Neural progenitor cell (in vitro differentiated cells): ENCODE measurements at regions not wholly inside any gene's neighbourhood (a gene's known extent, or its start where the extent isn't known, plus 50 kb on each side); places are given as distances from the start of the nearest gene placed in this dataset.

Source experiments
- DNase-seq: peaks from one replicate; pipeline ENCODE4 v3.0.0-alpha.2; 2016; ENCODE audit warnings: low spot score
- H2AFZ ChIP-seq: fragments of 200-600 bp; sonication (generic); replicated peaks from 2 replicates; pipeline ENCODE4 v1.6.1; 2016; ENCODE audit warnings: antibody characterized with exemption
- H3F3A ChIP-seq: fragments of 200-600 bp; sonication (generic); 2 replicates; pipeline ENCODE4 v1.6.1; 2016; ENCODE audit warnings: antibody characterized with exemption, low read depth
- H3K27ac ChIP-seq: fragments of 200-600 bp; sonication (generic); 2 replicates; pipeline ENCODE4 v1.5.1; 2016; ENCODE audit warnings: mild to moderate bottlenecking
- H3K27me3 ChIP-seq: fragments of 200-600 bp; sonication (generic); 2 replicates; pipeline ENCODE4 v1.6.1; 2016; ENCODE audit warnings: mild to moderate bottlenecking, moderate library complexity
- H3K36me3 ChIP-seq: fragments of 200-600 bp; sonication (generic); 2 replicates; pipeline ENCODE4 v1.5.1; 2016
- H3K4me1 ChIP-seq: fragments of 200-600 bp; sonication (generic); 2 replicates; pipeline ENCODE4 v1.6.1; 2016; ENCODE audit warnings: mixed run types
- H3K4me2 ChIP-seq: fragments of 200-600 bp; sonication (generic); 2 replicates; pipeline ENCODE4 v1.6.1; 2016
- H3K4me3 ChIP-seq: fragments of 200-600 bp; sonication (generic); 2 replicates; pipeline ENCODE4 v1.5.1; 2016
- H3K79me2 ChIP-seq: fragments of 200-600 bp; sonication (generic); 2 replicates; pipeline ENCODE4 v1.6.1; 2016; ENCODE audit warnings: low read depth
- H3K9ac ChIP-seq: fragments of 200-600 bp; sonication (generic); 2 replicates; pipeline ENCODE4 v1.6.1; 2016
- H3K9me3 ChIP-seq: fragments of 200-600 bp; sonication (generic); 2 replicates; pipeline ENCODE4 v1.5.1; 2016; ENCODE audit warnings: low read depth
- H4K20me1 ChIP-seq: fragments of 200-600 bp; sonication (generic); 2 replicates; pipeline ENCODE4 v1.6.1; 2016; ENCODE audit warnings: low read depth
- H3K27ac Mint-ChIP-seq: 3 replicates; pipeline ENCODE4 v1.8.0; 2021; ENCODE audit warnings: mixed read lengths
- H3K27me3 Mint-ChIP-seq: 2 replicates; pipeline ENCODE4 v1.8.0; 2022; ENCODE audit warnings: low read depth, mild to moderate bottlenecking, inconsistent platforms, moderate library complexity, mixed read lengths; ENCODE audit not compliant: insufficient read depth
- H3K36me3 Mint-ChIP-seq: 3 replicates; pipeline ENCODE4 v1.8.0; 2021; ENCODE audit warnings: mixed read lengths
- H3K4me1 Mint-ChIP-seq: 3 replicates; pipeline ENCODE4 v1.8.0; 2021; ENCODE audit warnings: mixed read lengths
- H3K4me3 Mint-ChIP-seq: 3 replicates; pipeline ENCODE4 v1.8.0; 2021; ENCODE audit warnings: mild to moderate bottlenecking, moderate library complexity, mixed read lengths
- H3K9me3 Mint-ChIP-seq: 3 replicates; pipeline ENCODE4 v1.8.0; 2020; ENCODE audit warnings: mixed read lengths
- EZH2 ChIP-seq: fragments of 200-600 bp; sonication (generic); IDR thresholded peaks from 2 replicates; pipeline ENCODE4 v1.6.1; 2017; ENCODE audit warnings: antibody characterized with exemption, mild to moderate bottlenecking, moderate library complexity
- EZH2phosphoT487 ChIP-seq: fragments of 200-600 bp; sonication (generic); IDR thresholded peaks from 2 replicates; pipeline ENCODE4 v1.6.1; 2017; ENCODE audit warnings: antibody characterized with exemption
- TF ChIP-seq, protein P1 (sequence below): fragments of 200-600 bp; sonication (generic); IDR thresholded peaks from 2 replicates; pipeline ENCODE4 v1.5.1; 2017; ENCODE audit warnings: antibody characterized with exemption, mild to moderate bottlenecking

DNA sequence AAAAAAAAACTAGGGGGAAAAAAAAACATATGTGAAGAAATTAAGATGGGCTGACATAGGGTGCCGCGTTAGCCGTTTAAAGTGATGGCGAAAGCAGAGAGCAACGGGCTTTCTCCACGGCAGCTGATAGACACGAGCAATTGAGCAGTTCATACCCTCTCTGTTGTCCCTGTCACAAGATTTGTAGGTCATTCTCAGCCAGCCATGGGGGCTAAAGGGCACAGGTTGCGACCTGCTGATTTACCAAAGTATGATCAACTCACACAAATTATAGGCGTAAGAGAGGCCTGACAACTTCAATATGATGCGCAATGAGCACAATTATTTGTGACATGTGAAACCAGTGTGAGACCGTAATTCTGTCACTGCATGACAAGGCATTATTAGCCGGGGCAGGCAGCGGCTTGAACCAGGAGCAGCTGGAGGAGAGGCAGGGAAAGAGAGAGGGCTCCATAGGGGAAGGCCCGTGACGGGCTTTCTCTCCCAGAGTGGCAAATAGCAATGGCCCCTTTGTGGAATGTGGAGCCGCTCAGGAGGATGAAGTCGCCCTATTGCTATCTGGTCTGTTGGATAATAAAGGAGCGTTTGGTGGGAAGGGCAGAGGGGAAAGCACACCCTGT lies 195.1 kb upstream of the HABP2 start:
- Histone ChIP-seq H3K4me1 (peaks cover 5% of the 10 kb centered on the region), H2AFZ (peak overlapping the region; percentile 27), H3K9ac (no peak overlapping the region), H3K36me3 (no peaks in the 10 kb centered on the region), H3K4me2 (no peak overlapping the region), H3F3A (no peaks in the 10 kb centered on the region), H3K9me3 (no peaks in the 10 kb centered on the region), H4K20me1 (no peaks in the 10 kb centered on the region), H3K27me3 (no peaks in the 10 kb centered on the region), H3K79me2 (no peaks in the 10 kb centered on the region), H3K4me3 (no peak overlapping the region), H3K27ac (no peak overlapping the region)
- H3K4me3 Mint-ChIP-seq = no peak overlapping the region
- peaks cover 18% of the 10 kb centered on the region for H3K27me3 Mint-ChIP-seq
- no peaks in the 10 kb centered on the region for H3K9me3 Mint-ChIP-seq
- peak overlapping the region; percentile 93 for H3K27ac Mint-ChIP-seq
- no peak for TF ChIP-seq EZH2
- TF ChIP-seq, protein P1, sequence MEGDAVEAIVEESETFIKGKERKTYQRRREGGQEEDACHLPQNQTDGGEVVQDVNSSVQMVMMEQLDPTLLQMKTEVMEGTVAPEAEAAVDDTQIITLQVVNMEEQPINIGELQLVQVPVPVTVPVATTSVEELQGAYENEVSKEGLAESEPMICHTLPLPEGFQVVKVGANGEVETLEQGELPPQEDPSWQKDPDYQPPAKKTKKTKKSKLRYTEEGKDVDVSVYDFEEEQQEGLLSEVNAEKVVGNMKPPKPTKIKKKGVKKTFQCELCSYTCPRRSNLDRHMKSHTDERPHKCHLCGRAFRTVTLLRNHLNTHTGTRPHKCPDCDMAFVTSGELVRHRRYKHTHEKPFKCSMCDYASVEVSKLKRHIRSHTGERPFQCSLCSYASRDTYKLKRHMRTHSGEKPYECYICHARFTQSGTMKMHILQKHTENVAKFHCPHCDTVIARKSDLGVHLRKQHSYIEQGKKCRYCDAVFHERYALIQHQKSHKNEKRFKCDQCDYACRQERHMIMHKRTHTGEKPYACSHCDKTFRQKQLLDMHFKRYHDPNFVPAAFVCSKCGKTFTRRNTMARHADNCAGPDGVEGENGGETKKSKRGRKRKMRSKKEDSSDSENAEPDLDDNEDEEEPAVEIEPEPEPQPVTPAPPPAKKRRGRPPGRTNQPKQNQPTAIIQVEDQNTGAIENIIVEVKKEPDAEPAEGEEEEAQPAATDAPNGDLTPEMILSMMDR = no peak
- TF ChIP-seq EZH2phosphoT487 = no peak
- DNase-seq = peak; percentile 42
- peaks cover 17% of the 10 kb centered on the region for H3K4me1 Mint-ChIP-seq
- H3K36me3 Mint-ChIP-seq = no peaks in the 10 kb centered on the region

DNA sequence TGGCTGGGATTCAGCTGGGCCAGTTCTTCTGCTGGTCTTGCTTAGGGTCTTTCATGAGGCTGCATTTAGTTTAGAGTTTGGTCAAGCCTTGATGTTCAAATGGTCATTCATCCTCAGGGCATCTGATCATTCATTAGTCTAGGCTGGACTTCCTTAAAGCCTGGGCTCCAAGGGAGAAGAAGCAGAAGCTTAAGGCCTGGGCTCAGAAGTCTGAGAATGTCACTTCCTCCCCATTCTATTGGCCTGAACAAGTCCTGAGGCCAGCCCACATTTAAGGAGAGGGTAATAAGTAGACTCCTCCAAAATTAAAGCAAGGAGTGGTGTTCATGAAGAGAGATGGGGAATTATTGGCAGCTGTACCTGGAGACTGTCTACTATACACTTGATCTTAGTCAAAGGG lies 193.2 kb upstream of the HABP2 start:
- Histone ChIP-seq H3K4me2 (no peak overlapping the region), H3K27me3 (no peaks in the 10 kb centered on the region), H3K27ac (no peak overlapping the region), H3K4me1 (peaks cover 12% of the 10 kb centered on the region), H3K9me3 (no peaks in the 10 kb centered on the region), H2AFZ (no peak overlapping the region), H3K4me3 (no peak overlapping the region), H3K79me2 (no peaks in the 10 kb centered on the region), H4K20me1 (no peaks in the 10 kb centered on the region), H3F3A (no peaks in the 10 kb centered on the region), H3K36me3 (no peaks in the 10 kb centered on the region), H3K9ac (no peak overlapping the region)
- Mint-ChIP-seq H3K9me3 (no peaks in the 10 kb centered on the region), H3K27me3 (peaks cover 15% of the 10 kb centered on the region), H3K4me1 (peaks cover 19% of the 10 kb centered on the region), H3K36me3 (no peaks in the 10 kb centered on the region), H3K27ac (no peak overlapping the region), H3K4me3 (no peak overlapping the region)
- DNase-seq = no peak
- TF ChIP-seq EZH2phosphoT487 (no peak), EZH2 (no peak)
- TF ChIP-seq, protein P1 = no peak

DNA sequence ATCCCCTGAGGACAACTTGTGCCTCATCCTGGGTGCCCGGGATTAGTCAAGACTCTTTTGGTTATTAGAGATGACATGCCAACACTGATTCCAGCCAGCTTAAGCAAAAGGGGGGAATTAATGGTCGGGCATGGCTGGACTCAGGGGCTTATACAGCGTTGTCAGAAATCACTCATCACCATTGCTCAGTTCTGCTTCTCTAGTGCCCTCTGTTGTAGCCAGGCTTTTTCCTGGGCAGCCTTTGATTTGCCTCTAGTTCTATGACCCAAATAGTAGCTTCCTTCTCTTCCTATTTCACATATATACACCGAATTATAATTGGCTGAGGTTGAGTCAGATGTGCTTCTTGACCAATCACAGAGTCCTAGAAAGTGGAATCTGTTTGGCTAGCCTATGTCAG lies 192.0 kb upstream of the HABP2 start:
- Mint-ChIP-seq H3K36me3 (no peaks in the 10 kb centered on the region), H3K27me3 (peaks cover 14% of the 10 kb centered on the region), H3K9me3 (peaks cover 6% of the 10 kb centered on the region), H3K4me1 (peaks cover 14% of the 10 kb centered on the region), H3K27ac (no peak overlapping the region), H3K4me3 (no peak overlapping the region)
- TF ChIP-seq EZH2phosphoT487 (no peak), EZH2 (no peak)
- TF ChIP-seq, protein P1 = no peak
- Histone ChIP-seq H3K9me3 (no peaks in the 10 kb centered on the region), H3K4me3 (no peak overlapping the region), H3K4me1 (peaks cover 7% of the 10 kb centered on the region), H3K9ac (no peak overlapping the region), H2AFZ (peak overlapping the region; percentile 44), H3F3A (no peaks in the 10 kb centered on the region), H3K27ac (no peak overlapping the region), H3K27me3 (no peaks in the 10 kb centered on the region), H3K36me3 (no peaks in the 10 kb centered on the region), H4K20me1 (no peaks in the 10 kb centered on the region), H3K4me2 (no peak overlapping the region), H3K79me2 (no peaks in the 10 kb centered on the region)
- DNase-seq = no peak
